ENCODE measurements at regions not wholly inside any gene's neighbourhood (a gene's known extent, or its start where the extent isn't known, plus 50 kb on each side); places are given as distances from the start of the nearest gene placed in this dataset.
"Not testable (repeated sequence)": the region's sequence is repeated elsewhere in the genome, so short reads cannot be mapped to it uniquely, and the experiment has no call there.

DNA sequence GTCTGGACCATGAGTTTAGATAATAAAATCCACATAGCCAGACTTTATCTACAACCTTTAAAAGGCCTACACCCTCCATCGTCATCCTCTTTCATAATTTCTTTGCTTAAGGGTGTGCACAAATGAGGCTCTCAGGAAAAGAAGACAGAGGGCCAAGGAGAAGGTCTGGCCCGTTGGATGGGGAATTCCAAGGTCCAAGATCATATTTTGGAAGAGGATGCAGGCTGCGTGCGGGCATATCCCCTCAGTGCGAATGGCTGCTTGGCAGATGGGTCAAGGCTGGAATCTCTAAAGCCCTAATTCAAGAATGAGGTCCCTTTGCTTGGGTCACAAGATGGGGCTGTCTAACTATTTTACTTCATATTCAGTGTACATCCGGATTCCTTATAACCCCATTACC, 782.2 kb upstream of the NCAM2 start:
- Histone ChIP-seq H3K27me3 (ENCODE audit: control insufficient read depth, insufficient read depth, low read length) (no peaks in the 10 kb centered on the region), H3K27ac (ENCODE audit: low read depth, low read length) (no peak overlapping the region), H3K4me1 (ENCODE audit: control insufficient read depth, insufficient read depth, low read length) (no peaks in the 10 kb centered on the region), H3K4me3 (ENCODE audit: low read depth, low read length) (no peak overlapping the region), H3K9me3 (ENCODE audit: control insufficient read depth, insufficient read depth, low read length) (no peaks in the 10 kb centered on the region), H3K36me3 (ENCODE audit: control insufficient read depth, insufficient read depth, low read length) (no peaks in the 10 kb centered on the region)
- no peak for DNase-seq (ENCODE audit: low read depth in 4 of 6, low spot score in 6 of 6)
- WGBS (ENCODE audit: insufficient coverage): 97% methylated on average over 4 of the region's 6 CpGs

DNA sequence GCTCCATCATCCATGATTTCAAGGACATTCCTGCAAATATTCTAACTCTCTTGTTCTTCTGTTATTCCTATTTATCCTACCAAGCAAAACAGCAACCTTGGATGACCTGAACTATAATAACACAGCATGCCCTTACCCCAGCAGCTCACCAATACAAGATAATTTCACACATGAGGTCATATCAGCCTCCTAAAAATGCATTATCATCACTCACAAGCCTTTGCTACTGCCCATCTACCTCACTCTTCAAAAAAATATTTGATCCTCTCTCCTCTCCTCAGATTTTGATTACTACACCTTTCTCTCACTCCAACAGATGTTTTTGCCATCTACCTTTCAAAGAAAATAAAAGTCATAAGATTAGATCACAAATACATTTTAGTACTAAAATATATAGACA, 777.6 kb upstream of the NCAM2 start:
- Histone ChIP-seq H3K36me3 (ENCODE audit: control insufficient read depth, insufficient read depth, low read length) (no peaks in the 10 kb centered on the region), H3K27ac (ENCODE audit: low read depth, low read length) (no peak overlapping the region), H3K9me3 (ENCODE audit: control insufficient read depth, insufficient read depth, low read length) (no peaks in the 10 kb centered on the region), H3K4me1 (ENCODE audit: control insufficient read depth, insufficient read depth, low read length) (no peaks in the 10 kb centered on the region), H3K4me3 (ENCODE audit: low read depth, low read length) (no peak overlapping the region), H3K27me3 (ENCODE audit: control insufficient read depth, insufficient read depth, low read length) (no peaks in the 10 kb centered on the region)
- no peak for DNase-seq (ENCODE audit: low read depth in 4 of 6, low spot score in 6 of 6)

- not testable (repeated sequence) for H3K27me3 ChIP-seq (ENCODE audit: control insufficient read depth, insufficient read depth, low read length); H3K4me1 ChIP-seq (ENCODE audit: control insufficient read depth, insufficient read depth, low read length); H3K4me3 ChIP-seq (ENCODE audit: low read depth, low read length); H3K27ac ChIP-seq (ENCODE audit: low read depth, low read length); H3K9me3 ChIP-seq (ENCODE audit: control insufficient read depth, insufficient read depth, low read length); H3K36me3 ChIP-seq (ENCODE audit: control insufficient read depth, insufficient read depth, low read length); DNase-seq (ENCODE audit: low read depth in 4 of 6, low spot score in 6 of 6)
- WGBS (ENCODE audit: insufficient coverage): 92% methylated on average over 11 of the region's 12 CpGs
Measured at GRCh38 chr21:20221981-20222380, 776.2 kb upstream of the NCAM2 start.

GRCh38 chr21:20236649-20237048, 761.6 kb upstream of the NCAM2 start:
- not testable (repeated sequence) for H3K27ac ChIP-seq (ENCODE audit: low read depth, low read length); H3K36me3 ChIP-seq (ENCODE audit: control insufficient read depth, insufficient read depth, low read length); H3K9me3 ChIP-seq (ENCODE audit: control insufficient read depth, insufficient read depth, low read length); H3K4me3 ChIP-seq (ENCODE audit: low read depth, low read length); H3K4me1 ChIP-seq (ENCODE audit: control insufficient read depth, insufficient read depth, low read length); DNase-seq (ENCODE audit: low read depth in 4 of 6, low spot score in 6 of 6); H3K27me3 ChIP-seq (ENCODE audit: control insufficient read depth, insufficient read depth, low read length)
- no CpG with 5 or more reads among the region's 1 CpG for WGBS (ENCODE audit: insufficient coverage)

- Histone ChIP-seq H3K36me3 (ENCODE audit: control insufficient read depth, insufficient read depth, low read length) (no peaks in the 10 kb centered on the region), H3K27me3 (ENCODE audit: control insufficient read depth, insufficient read depth, low read length) (no peaks in the 10 kb centered on the region), H3K4me1 (ENCODE audit: control insufficient read depth, insufficient read depth, low read length) (no peaks in the 10 kb centered on the region), H3K27ac (ENCODE audit: low read depth, low read length) (no peak overlapping the region), H3K9me3 (ENCODE audit: control insufficient read depth, insufficient read depth, low read length) (no peaks in the 10 kb centered on the region), H3K4me3 (ENCODE audit: low read depth, low read length) (no peak overlapping the region)
- no CpG with 5 or more reads among the region's 1 CpG for WGBS (ENCODE audit: insufficient coverage)
- no peak for DNase-seq (ENCODE audit: low read depth in 4 of 6, low spot score in 6 of 6)
Measured at GRCh38 chr21:20249401-20249800, 748.8 kb upstream of the NCAM2 start.

- Histone ChIP-seq H3K27me3 (ENCODE audit: control insufficient read depth, insufficient read depth, low read length) (no peaks in the 10 kb centered on the region), H3K36me3 (ENCODE audit: control insufficient read depth, insufficient read depth, low read length) (no peaks in the 10 kb centered on the region), H3K9me3 (ENCODE audit: control insufficient read depth, insufficient read depth, low read length) (no peaks in the 10 kb centered on the region), H3K4me3 (ENCODE audit: low read depth, low read length) (no peak overlapping the region), H3K27ac (ENCODE audit: low read depth, low read length) (no peak overlapping the region), H3K4me1 (ENCODE audit: control insufficient read depth, insufficient read depth, low read length) (no peaks in the 10 kb centered on the region)
- WGBS (ENCODE audit: insufficient coverage): 100% methylated on average over 1 of the region's 3 CpGs
- DNase-seq (ENCODE audit: low read depth in 4 of 6, low spot score in 6 of 6): no peak
Measured at GRCh38 chr21:20250337-20250736, 747.9 kb upstream of the NCAM2 start.

DNA sequence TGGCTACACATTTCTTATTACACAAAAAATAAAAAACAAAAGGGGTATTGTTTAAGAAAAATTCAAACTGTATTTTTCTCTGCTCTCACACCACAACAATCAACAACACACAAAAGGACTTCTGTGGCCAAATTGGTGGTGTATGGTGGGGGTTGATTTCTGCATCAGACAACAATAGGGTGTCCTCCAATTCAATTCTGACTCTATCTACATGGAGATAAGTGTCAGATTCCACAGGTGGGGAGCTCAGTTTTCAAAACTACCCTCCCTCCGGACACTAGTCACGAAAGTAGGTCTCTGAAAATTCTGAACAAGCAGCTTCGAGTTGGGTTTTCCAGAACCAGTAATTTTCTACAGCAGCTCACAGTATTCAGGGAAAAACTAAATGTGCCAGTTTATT, 744.9 kb upstream of the NCAM2 start:
- no CpG with 5 or more reads among the region's 3 CpGs for WGBS (ENCODE audit: insufficient coverage)
- Histone ChIP-seq H3K9me3 (ENCODE audit: control insufficient read depth, insufficient read depth, low read length) (no peaks in the 10 kb centered on the region), H3K4me3 (ENCODE audit: low read depth, low read length) (no peak overlapping the region), H3K27ac (ENCODE audit: low read depth, low read length) (no peak overlapping the region), H3K36me3 (ENCODE audit: control insufficient read depth, insufficient read depth, low read length) (no peaks in the 10 kb centered on the region), H3K4me1 (ENCODE audit: control insufficient read depth, insufficient read depth, low read length) (no peaks in the 10 kb centered on the region), H3K27me3 (ENCODE audit: control insufficient read depth, insufficient read depth, low read length) (no peaks in the 10 kb centered on the region)
- DNase-seq (ENCODE audit: low read depth in 4 of 6, low spot score in 6 of 6): no peak

DNA sequence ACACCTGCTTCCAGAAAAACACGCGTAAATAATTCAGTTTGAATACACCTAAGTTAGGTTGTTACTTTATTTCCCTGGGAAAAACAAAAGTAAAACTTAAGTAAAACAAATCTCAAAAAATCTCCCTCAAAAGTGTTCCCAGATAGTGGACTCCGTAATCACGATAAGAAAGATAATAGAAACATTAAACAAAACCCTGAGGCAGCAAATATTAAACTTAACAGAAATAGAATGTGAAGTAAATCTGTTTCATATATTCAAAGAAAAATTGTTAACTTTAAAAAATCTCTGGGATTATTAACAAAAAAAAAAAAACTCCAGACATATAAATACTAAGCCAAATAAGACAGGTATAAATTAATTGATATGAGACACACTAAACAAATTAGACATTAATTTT, 743.2 kb upstream of the NCAM2 start:
- Histone ChIP-seq H3K9me3 (ENCODE audit: control insufficient read depth, insufficient read depth, low read length) (no peaks in the 10 kb centered on the region), H3K4me3 (ENCODE audit: low read depth, low read length) (no peak overlapping the region), H3K27me3 (ENCODE audit: control insufficient read depth, insufficient read depth, low read length) (no peaks in the 10 kb centered on the region), H3K4me1 (ENCODE audit: control insufficient read depth, insufficient read depth, low read length) (no peaks in the 10 kb centered on the region), H3K27ac (ENCODE audit: low read depth, low read length) (no peak overlapping the region), H3K36me3 (ENCODE audit: control insufficient read depth, insufficient read depth, low read length) (no peaks in the 10 kb centered on the region)
- DNase-seq (ENCODE audit: low read depth in 4 of 6, low spot score in 6 of 6): no peak
- no CpG with 5 or more reads among the region's 4 CpGs for WGBS (ENCODE audit: insufficient coverage)

DNA sequence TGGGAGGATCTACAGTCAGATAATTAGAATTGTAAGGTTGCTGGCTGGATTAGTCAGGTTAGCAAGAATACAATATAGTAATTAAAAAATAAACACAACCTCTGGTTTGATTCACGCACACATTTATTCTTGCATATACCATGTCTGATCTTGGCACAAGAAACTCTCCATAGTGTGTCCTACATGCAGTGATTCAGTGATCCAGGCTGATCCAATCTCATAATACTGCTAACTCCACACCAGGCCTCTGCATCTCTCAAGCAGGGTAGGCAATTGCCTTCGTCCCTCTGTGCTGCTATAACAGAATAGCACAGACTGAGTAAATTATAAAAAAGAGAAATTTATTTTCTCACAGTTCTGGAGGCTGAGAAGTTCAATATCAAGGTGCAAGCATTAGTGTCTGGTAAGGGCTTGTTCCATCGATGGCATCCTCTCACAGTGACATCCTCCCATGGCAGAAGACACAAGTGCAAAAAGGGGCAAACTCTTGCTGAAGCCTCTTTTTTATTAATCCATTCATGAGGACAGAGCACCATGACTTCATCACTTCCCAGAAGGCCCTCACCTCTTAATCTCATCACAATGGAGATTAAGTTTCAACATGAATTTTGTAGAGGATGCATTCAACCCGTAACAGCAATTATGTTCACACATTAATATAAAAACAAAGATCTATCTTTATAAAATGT, 741.0 kb upstream of the NCAM2 start:
- no peak overlapping the region for H3K27ac ChIP-seq (ENCODE audit: low read depth, low read length)
- no peak for DNase-seq (ENCODE audit: low read depth in 4 of 6, low spot score in 6 of 6)
- 100% methylated on average over 2 of the region's 4 CpGs for WGBS (ENCODE audit: insufficient coverage)

GRCh38 chr21:20258542-20258941, 739.7 kb upstream of the NCAM2 start:
- H3K4me3 ChIP-seq (ENCODE audit: low read depth, low read length): no peak overlapping the region
- no peak overlapping the region for H3K27ac ChIP-seq (ENCODE audit: low read depth, low read length)
- DNase-seq (ENCODE audit: low read depth in 4 of 6, low spot score in 6 of 6): no peak
- H3K9me3 ChIP-seq (ENCODE audit: control insufficient read depth, insufficient read depth, low read length): no peaks in the 10 kb centered on the region
- whole genome bisulfite sequencing (ENCODE audit: insufficient coverage): no CpG with 5 or more reads among the region's 2 CpGs
- H3K36me3 ChIP-seq (ENCODE audit: control insufficient read depth, insufficient read depth, low read length): no peaks in the 10 kb centered on the region
- H3K27me3 ChIP-seq (ENCODE audit: control insufficient read depth, insufficient read depth, low read length): no peaks in the 10 kb centered on the region
- no peaks in the 10 kb centered on the region for H3K4me1 ChIP-seq (ENCODE audit: control insufficient read depth, insufficient read depth, low read length)

More for the DNA sequence above, 741.0 kb upstream of the NCAM2 start:
- Histone ChIP-seq H3K4me3 (ENCODE audit: low read depth, low read length) (no peak overlapping the region), H3K27me3 (ENCODE audit: control insufficient read depth, insufficient read depth, low read length) (no peaks in the 10 kb centered on the region), H3K4me1 (ENCODE audit: control insufficient read depth, insufficient read depth, low read length) (no peaks in the 10 kb centered on the region), H3K36me3 (ENCODE audit: control insufficient read depth, insufficient read depth, low read length) (no peaks in the 10 kb centered on the region), H3K9me3 (ENCODE audit: control insufficient read depth, insufficient read depth, low read length) (no peaks in the 10 kb centered on the region)

Measured in spinal cord (tissue), 9 donors.